ENCODE measurements at regions not wholly inside any gene's neighbourhood (a gene's known extent, or its start where the extent isn't known, plus 50 kb on each side); places are given as distances from the start of the nearest gene placed in this dataset.

DNA sequence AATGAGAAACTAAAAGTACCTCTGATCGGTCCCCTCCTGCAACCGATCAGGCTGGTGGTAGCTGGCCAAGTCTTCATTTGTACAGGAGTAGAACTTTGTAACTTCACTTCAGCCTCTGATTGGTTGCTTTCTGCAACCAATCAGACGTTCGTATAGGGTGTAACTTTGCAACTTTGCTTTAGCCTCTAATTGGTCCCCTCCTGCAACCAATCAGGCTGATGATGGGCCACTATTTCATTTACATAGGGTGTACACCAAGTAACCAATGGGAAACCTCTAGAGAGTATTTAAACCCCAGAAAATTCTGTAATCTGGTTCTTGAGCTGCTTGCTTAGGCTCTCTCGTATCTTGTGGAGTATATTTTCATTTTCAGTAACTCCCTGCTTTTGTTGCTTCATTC is 445.5 kb downstream of the MED10 start:
- DNase-seq: no peak

DNA sequence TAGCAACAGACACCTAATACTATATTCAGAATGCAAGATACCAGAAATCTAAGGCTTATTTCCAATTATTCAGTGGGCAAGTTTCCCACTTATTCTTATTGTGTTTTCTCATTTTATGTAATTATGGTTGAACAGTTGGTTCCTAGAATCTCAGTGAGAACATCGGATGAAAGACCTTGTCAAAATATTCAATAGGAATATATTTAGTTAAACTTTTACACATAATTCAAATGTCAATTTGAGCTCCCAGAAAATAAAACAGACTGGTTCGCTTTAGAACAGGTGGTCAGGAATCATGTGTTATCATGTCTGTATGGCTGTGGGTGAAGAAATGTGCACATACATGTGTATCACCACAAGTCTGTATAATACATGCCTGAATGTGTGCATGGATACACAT is 447.8 kb downstream of the MED10 start:
- DNase-seq: no peak

DNA sequence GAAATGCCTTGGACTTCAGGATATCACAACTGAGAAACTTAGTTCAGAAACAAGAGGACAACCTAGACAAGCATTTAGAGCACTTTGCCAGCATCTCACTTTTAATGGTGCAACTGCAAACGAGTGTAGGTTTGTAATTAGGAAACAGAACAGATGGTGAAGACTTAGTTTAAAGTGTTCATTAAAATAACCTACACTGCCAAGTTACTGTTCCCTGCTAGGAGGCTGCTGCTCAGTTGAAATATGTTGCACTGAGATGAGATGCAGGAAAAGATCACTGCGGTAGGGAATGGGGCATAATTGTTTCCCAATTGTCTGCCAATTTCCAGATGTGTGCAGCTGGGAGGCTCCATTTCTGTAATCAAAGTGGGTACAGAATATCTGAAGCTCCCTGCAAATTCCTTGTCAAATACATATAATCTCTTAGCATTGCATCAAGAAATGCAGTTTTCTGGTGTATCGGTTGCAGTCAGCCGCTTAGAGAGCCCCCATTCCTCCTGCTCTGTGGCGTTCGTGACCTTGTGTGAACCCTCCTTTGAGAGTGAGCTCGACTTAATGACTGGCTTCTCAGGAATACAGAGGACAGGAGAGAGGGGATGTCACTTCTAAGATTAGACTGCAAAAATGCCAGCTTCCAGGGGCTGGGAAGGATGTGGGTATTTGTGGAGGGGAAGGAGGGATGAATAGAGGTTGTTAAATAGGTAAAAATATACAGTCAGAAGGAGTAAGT is 448.9 kb downstream of the MED10 start:
- no peak for DNase-seq

DNA sequence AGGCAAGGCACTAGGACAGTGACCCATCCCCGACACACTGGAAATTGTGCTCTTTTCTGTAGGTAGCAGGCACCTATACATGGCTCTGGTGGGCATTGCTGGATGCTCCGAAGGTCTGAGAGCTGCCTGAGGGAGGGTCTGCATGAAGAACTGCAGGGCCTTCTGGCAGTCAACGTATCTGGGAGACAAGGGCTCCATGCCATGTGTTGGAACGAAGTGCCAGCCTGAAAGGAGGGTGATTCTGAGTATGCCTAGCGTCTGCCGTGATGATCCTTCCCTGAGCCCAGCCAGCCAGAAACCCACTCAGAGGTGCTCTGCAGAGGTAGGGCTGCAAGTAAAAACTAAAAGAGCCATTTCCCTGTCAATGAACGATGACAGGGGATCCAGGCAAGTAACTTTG is 453.2 kb downstream of the MED10 start:
- no peak for DNase-seq

DNA sequence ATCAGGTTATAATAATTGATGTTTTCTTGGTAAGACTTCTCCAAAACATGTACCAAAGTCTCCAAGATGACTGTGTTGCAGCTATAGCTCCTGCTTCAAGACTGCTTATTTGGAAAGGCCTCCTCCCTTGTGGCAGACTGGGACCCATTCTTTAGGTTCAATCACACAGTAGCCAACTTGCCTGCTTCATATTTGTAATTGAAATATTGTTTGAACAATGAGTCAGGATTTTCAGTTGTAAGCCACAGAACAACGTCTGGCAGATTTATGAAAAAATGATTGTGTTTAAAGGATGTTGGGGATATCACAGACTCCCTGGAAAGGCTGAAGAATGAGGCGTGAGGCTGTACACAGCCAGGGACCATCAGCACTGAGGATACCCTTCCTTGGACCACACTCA is 458.9 kb downstream of the MED10 start:
- no peak for DNase-seq

DNA sequence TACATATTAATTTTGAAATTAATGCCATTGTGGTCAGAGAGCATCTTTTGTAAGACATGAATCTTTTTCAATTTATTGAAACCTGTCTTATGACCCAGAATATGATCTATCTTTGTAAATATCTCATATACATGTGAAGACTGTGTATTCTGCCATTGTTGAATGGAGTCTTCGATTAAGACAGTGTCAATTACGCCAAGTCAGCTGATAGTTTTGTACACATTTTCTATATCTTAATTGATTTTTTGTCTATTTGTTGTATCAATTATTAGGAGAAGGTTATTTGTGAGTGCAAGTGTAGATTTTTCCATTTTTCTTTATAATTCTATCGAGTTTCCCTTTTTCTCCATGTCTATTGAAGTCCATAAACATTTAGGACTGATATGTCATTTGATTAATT is 471.6 kb downstream of the MED10 start:
- no peak for DNase-seq

DNA sequence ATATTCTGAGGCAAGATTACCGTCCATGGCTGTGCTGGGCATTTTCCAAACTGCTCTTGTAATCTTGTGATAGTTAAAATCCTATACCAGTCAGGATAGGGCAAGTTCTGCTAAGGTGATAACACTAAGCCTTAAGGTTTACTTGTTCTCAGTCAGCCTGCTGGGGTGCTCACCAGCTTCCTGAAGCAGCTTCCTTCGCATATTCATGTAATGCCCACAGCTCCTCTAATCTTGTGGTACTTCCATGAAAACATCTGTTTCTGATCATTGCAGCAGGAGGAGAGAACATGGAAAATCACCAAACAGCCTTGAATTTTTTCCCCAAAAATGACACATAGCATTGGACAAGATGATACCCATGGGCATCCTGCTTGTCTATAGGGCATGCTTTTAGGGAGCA is 473.2 kb downstream of the MED10 start:
- no peak for DNase-seq

DNA sequence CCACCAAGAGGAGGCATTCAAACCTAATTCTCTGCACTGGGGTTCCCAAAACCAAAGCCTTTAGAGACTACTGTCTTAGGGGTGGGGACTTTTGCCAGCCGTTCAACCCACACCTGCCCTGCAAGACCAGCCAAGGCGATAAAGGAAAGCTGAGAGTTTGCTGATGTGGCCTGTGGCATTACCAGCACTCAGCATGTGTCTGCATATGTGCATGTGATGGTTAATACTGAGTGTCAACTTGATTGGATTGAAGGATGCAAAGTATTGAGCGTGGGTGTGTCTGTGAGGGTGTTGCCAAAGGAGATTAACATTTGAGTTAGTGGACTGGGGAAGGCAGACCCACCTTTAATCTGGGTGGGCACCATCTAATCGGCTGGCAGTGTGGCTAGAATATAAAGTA is 474.2 kb downstream of the MED10 start:
- DNase-seq: no peak

DNA sequence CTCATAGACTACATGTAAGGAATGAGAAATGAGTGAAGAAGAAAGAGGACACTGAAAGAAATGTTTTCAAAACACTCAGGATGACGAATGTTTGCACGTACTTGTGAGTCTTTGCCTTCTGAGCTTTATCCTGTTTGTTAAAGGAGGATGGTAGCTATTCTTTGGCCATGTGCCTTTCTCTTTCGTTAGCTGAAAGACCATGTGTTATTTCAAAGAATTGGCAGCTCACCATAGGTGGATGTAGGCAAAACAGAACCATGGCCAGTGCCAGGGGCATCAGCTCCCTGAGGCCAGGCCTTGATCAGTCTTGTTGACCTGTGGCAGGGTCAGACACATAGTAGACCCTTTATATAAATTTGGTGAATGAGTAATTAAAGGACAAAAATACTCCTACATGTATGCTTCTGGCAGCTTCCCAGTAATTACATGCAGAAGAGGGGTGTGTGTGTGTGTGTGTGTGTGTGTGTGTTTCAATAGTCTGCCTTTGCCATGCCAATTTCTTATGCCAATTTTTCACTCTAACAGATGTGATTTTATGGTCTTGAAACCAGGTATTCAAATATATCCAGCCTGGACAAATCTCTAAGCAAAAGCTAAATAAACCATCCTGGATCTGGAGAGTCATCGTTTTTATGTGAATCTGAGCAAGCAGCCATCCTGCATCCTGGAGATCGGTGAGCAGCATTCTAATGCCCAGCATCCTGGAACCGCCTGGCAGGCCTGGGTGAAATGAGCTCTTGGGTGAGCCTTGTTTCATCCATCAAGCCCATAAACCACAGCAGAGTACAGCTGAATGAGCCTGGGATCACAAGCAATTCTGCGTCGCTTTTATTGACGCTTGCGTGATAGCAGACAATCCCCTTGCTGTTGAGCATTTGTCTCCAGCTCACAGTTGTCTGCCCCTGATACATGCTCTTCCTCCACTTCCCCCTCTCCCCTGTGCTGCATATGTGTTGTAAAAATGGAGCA is 475.4 kb downstream of the MED10 start:
- no peak for DNase-seq

DNA sequence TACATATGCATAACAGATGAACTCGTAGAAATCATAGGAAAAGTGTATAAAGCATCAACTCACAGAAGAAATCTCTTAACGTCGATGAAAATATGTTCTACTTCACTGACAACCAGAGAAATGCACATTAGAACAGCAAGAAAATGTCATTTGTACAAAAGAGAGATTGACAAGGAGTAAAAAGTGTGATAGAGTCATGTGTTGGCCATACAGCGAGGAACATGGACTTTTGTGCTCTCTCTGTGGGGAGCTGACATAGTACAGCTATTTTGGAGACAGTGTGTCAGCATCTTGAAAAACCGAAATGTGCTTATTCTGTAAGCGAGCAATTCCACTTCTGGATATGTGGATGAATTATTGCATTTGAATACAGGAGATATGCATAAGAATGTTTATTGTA is 477.9 kb downstream of the ICE1 start:
- DNase-seq: no peak

DNA sequence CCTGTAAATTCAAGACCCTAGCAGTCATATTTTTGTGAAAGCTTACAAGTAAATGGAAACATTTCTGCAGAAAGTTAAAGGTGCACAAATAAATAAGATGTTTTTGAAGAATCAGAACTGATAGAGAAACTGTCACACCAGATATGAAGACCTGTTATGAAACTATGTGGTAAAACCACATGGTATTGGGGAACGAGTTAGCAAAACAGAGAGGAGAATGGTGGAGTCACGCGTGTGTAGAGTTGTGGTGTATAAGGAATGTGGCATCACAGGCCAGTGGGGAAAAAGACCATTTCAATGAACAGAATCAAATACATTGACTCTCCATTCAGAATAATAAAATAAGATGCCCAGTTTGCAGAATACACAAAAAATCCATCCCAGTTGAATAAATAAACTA is 477.2 kb downstream of the ICE1 start:
- no peak for DNase-seq

DNA sequence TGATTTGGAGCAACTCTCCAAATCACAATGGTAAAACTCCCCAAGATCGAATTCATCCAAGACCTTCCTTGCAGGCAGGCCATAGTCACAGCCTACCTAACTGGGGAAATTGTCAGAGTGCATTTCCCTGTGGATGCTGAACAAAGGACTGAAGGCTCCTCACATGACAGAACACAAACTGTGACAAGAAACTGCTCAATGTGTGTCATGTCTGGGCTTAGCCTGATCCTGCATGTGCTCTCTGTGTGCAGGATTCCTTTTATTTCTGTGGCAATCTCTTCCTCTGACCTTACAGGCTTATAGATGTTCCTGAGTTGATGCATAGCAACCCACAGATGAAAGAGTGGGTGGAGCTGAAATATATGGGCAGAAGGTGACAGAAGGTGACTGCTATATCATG is 465.8 kb downstream of the ICE1 start:
- no peak for DNase-seq

DNA sequence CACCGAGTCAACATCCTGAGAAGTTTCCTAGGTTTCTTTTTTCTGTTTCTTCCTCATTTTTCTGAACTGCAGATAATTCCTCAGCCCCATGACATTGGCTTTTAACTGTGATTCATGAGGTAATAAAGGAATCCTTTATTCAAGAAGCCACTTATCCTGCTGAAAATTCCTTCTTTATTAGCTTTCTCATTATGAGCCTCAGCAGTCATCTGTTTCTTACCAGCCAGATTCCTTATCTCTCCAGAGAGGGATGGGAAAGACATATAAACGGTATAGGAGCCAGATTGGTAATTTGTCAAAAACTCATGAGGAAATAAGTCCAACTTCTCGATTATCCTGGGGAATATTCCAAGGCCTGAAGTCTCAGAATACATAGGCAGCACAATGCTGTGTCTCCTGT is 465.4 kb downstream of the ICE1 start:
- no peak for DNase-seq

DNA sequence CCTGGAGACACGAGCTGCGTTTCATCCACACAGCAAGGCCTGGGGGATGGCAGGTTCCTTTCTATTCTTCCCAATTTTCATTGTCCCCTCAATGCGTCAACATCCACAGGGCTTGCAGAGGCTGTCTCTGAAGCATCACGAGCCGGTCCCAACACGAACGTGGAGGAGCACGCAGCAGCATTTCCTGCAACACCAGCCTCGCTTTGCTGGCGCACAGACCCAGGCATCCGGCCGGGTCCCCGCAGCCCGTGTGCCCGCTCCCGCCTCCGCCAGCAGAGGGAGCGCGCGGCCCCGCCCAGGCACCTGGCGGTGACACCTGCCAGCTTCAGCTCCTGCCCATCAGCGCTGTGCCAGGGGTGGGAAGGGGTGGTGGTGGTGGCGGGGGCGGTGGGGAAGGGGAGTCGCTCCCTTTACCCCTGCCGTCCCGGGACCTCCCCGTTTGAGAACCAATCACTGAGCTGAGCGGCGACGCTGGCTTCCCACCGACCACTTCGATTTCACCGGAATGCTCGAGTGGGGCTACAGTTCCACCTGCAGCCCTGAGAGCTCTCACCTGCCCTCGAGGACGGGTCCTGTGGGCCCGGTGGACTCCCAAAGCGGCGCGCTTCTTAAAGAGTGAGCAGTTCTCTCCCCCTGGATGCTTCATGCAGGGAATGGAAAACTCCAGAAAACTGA is 464.5 kb downstream of the ICE1 start:
- DNase-seq: no peak

DNA sequence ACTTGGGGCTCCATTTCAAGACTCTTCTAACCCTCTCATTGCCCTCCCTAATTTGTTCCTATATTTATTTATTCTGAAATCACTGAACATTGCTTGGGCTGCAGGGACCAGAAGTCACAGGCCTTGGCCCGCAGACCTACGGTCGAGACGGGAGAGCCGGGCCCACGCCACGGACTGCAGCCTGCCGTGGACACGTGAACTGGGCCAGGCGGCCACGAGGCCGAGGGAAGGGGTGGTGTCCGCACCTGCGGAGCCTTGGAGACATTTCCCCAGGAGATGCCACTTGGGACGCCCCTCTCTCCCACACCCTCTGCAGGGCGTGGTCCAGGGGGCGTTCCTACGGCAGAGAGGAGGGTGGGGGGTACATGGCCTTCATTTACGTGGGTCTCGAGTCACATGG is 463.9 kb downstream of the ICE1 start:
- no peak for DNase-seq

DNA sequence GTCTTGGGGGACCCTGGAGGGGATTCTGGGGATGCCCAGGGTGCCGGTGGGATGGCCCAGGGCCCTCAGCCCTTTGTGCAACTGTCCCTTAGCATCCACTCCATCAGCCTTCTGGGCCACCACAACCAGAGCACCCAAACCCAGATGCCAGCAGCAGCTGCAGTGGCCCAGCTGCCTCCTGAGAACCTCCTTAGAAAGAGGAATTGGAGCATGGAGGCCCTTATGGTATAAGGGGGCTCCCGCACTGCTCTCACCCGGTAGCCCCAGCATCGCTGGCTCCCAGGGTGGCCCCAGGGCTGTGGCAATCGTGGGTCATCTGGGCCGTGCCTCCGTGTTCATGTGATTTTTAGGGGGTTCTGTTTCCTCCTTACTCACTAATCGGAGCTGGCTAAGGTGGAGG is 463.3 kb downstream of the ICE1 start:
- no peak for DNase-seq

DNA sequence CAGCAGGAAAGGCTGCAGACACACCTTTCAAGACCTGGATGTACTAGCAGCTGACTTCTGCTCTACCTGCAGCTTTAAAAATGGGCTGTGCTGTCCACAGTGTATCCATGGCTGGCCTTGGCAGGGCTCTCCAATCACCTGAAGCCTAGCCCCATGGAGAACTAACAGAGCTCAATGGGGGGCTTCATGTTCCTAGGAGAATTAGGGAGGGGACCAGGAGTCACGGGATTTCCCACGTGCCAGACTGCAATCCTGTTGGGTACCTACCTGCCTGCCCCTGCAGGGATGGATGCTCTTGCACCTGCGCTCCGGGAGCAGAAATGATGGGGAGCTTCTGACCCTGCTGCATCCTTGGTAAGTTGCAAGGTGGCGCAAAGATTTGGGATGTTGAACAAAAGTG is 462.1 kb downstream of the ICE1 start:
- no peak for DNase-seq

DNA sequence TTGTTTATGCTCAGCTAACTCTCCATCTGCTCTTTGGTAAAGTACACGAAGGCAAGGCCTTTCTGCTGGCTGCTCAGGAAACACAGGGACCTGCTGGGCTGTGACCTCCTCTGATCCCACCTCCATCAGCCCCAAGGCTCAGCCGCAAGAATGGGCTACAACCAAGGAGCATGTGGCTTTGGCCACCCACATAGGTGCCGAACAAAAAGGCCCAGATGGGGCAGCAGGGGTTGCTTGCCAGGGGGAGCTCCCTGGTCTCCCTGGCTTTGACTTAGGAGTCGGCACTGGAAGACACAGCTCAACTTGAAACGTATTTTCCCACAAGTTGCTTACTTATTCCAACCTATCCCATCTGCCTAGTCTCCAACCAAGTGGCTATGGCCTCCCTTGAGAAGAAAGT is 461.1 kb downstream of the ICE1 start:
- DNase-seq: no peak

DNA sequence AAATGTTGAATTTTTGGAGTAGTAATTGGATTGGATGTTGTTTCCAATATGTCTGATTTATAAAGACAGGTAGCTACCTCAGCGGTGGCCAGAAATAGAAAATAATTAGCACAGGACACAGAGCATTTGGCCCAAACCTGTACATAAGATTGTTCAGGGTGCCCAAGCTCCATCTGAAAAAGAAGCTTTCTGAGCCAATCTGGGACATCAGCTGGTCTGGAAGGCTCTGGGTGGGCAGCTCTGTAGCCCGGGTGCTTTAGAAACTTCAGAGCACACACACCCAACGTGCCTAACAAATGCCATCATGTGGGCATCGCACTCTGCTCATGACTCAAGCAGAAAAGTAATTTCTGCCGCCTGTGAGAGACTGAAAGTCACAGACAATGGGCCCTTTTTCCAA is 460.7 kb downstream of the ICE1 start:
- DNase-seq: no peak

DNA sequence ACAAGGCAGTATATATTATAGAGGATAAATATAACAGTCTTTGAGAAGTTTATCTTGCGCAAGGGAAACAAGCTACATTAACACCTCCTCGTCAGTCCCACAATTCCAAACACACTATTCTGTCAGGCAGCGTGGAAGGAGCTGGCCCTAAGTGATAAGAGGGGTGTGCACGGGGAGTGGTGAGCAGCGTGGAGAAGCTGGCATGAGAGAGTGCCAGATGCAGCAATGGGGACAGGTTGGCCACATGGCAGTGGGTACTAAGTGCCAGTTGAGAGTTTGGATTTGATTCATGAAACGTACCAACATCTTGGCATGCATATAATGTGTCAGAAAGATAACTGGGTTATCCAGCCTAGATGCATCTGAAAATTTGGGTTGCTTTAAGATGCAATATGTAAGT is 460.2 kb downstream of the ICE1 start:
- DNase-seq: no peak

DNA sequence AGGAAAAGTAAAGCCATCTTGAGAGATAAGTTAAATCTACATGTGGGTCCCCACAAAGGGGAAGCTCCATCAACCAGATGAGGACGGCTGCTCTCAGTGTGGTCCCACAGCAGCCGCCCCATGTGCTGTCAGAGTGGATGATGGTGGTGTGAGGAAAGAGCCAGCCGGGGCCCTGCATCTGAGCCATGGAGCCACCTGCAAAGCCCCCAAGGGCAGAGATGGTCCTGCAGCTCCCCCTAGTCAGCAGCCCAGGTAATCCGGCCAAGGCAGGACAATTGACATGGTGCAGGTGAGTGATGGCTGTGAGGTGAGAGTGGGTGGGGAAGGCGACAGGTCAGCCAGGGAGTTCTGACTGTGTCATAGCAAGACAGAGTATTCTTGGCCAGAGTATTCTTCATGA is 458.8 kb downstream of the ICE1 start:
- DNase-seq: no peak

DNA sequence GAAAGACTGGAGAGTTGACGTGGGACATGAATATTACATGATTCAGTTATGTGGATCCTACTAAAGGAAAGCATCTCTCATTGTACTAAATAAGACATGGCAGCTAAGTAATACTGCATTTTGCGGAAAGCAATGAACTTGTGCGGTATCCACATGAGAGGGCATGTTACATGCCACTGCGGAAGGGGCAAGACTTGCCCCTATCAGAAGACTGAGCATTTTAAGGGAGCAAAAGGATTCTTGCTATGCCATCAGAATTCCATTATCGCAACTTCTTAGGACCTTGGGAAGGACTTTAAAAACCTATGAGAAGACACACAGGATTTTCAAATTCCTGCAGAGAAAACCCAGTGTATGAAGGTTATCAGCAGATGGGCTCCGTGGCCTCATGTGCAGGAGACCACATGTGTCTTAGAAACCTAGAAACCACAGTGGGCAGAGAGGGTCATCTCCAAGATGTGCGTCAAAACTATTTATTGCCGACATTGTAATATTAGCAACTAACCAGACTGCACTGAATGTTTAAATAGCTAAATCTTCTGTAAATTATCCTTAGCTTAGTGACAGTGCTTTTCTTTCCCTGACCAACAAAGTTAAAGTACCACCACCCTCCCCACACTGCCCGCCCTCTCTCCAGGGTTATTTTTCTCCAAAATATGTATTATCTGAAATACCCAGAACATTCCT is 457.7 kb downstream of the ICE1 start:
- no peak for DNase-seq

DNA sequence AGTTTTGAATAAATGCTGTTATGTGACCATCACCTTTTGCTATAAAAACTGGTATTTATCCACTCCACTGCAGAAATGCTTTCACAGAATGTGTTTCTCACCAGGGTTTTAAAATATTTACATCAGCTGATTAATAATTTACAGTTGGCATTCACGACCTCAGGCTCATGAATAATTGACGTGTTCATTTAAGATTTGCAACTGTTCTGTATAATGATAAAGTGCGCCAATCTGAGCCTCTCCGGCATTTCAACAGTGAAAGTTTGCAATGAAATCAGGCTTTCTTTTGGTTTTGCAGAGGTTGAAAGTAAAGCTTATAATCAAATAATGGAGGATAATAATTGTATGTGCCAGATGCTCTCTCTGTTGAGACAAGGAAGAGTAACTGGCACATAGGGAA is 434.9 kb downstream of the ICE1 start:
- DNase-seq: no peak
